ENCODE measurements at regions not wholly inside any gene's neighbourhood (a gene's known extent, or its start where the extent isn't known, plus 50 kb on each side); places are given as distances from the start of the nearest gene placed in this dataset.

DNA sequence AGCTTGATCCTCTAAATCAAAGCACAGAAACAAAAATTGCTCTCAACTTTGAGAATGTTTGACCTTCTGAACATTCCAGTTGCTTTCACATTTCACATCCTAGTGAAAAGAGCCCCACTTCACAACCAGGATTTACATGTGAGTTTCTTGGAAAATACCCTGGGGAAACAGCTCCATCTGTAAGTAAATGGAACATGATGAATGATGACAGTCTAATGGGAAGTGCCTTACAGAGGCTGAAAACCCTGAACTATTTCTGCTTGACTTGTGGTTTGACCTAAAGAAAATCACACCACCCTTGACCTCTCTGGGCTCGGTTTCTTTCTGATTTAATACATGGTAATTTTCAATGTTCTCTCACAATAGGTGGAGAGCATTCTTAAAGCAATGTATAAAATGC, 499.4 kb upstream of the API5 start:
- TF ChIP-seq, protein P1, sequence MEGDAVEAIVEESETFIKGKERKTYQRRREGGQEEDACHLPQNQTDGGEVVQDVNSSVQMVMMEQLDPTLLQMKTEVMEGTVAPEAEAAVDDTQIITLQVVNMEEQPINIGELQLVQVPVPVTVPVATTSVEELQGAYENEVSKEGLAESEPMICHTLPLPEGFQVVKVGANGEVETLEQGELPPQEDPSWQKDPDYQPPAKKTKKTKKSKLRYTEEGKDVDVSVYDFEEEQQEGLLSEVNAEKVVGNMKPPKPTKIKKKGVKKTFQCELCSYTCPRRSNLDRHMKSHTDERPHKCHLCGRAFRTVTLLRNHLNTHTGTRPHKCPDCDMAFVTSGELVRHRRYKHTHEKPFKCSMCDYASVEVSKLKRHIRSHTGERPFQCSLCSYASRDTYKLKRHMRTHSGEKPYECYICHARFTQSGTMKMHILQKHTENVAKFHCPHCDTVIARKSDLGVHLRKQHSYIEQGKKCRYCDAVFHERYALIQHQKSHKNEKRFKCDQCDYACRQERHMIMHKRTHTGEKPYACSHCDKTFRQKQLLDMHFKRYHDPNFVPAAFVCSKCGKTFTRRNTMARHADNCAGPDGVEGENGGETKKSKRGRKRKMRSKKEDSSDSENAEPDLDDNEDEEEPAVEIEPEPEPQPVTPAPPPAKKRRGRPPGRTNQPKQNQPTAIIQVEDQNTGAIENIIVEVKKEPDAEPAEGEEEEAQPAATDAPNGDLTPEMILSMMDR (IDR thresholded peaks at IDR 0.05) = no peak
- TF ChIP-seq EP300 (IDR thresholded peaks at IDR 0.05) = no peak
- TF ChIP-seq POLR2AphosphoS5 (IDR thresholded peaks at IDR 0.05) = no peak

Measured in esophagus muscularis mucosa (tissue), 4 donors.